MM.1S (cell line): ENCODE measurements at regions not wholly inside any gene's neighbourhood (a gene's known extent, or its start where the extent isn't known, plus 50 kb on each side); places are given as distances from the start of the nearest gene placed in this dataset.

Experiments used
- CTCF ChIP-seq: fragments of 300-600 bp; sonication (generic); IDR thresholded peaks from 2 replicates; pipeline ENCODE4 v1.5.1; 2016; ENCODE audit warnings: antibody characterized with exemption, low read length, mixed read lengths
- EZH2 ChIP-seq: fragments of 300-600 bp; sonication (generic); optimal IDR thresholded peaks from 2 replicates; pipeline ENCODE3; 2017; ENCODE audit warnings: low read depth, mild to moderate bottlenecking, antibody characterized with exemption, low read length, mixed read lengths
- EZH2phosphoT487 ChIP-seq: fragments of 300-600 bp; sonication (generic); IDR thresholded peaks from 2 replicates; pipeline ENCODE4 v1.6.1; 2018; ENCODE audit warnings: antibody characterized with exemption, low read length

- no peak for TF ChIP-seq CTCF
- no peak for TF ChIP-seq EZH2
- no peak for TF ChIP-seq EZH2phosphoT487
Measured at GRCh38 chr22:46052331-46052771, 75.4 kb upstream of the WNT7B start.
